Epithelial cell of proximal tubule (primary cell): ENCODE measurements at regions not wholly inside any gene's neighbourhood (a gene's known extent, or its start where the extent isn't known, plus 50 kb on each side); places are given as distances from the start of the nearest gene placed in this dataset.

Source experiments
- DNase-seq: peaks from one replicate; pipeline ENCODE4 v3.0.0-alpha.2; 2011; ENCODE audit warnings: low read depth
- H3K4me3 ChIP-seq: 2 replicates; pipeline ENCODE4 v1.5.1; 2011; ENCODE audit warnings: low read depth, mild to moderate bottlenecking, low read length
- CTCF ChIP-seq: conservative IDR thresholded peaks from 2 replicates; pipeline ENCODE4 v1.5.1; 2012; ENCODE audit warnings: low read depth, mild to moderate bottlenecking, low read length

- TF ChIP-seq CTCF, result no peak
- no peak overlapping the region for H3K4me3 ChIP-seq
- no peak for DNase-seq
Observed at GRCh38 chr6:8731874-8732273, 296.5 kb upstream of the SLC35B3 start.

- H3K4me3 ChIP-seq, result no peak overlapping the region
- DNase-seq, result no peak
- TF ChIP-seq CTCF, result no peak
Observed at GRCh38 chr6:8710668-8711431, 275.5 kb upstream of the SLC35B3 start.

GRCh38 chr6:8707956-8708772 lies 272.8 kb upstream of the SLC35B3 start:
- TF ChIP-seq CTCF, result peak; percentile 63
- DNase-seq, result peak; percentile 13
- H3K4me3 ChIP-seq, result peak overlapping the region; percentile 38

- TF ChIP-seq CTCF, result no peak
- H3K4me3 ChIP-seq, result no peak overlapping the region
- DNase-seq, result no peak
Observed at GRCh38 chr6:8707369-8707768, 272.0 kb upstream of the SLC35B3 start.

- DNase-seq, result no peak
- no peak overlapping the region for H3K4me3 ChIP-seq
- TF ChIP-seq CTCF, result no peak
Observed at GRCh38 chr6:8705435-8706020, 270.2 kb upstream of the SLC35B3 start.

GRCh38 chr6:8703059-8703458 lies 267.7 kb upstream of the SLC35B3 start:
- no peak for DNase-seq
- no peak for TF ChIP-seq CTCF
- no peak overlapping the region for H3K4me3 ChIP-seq
